ENCODE measurements at regions not wholly inside any gene's neighbourhood (a gene's known extent, or its start where the extent isn't known, plus 50 kb on each side); places are given as distances from the start of the nearest gene placed in this dataset.

- TF ChIP-seq POLR2A (IDR thresholded peaks at IDR 0.05; ENCODE audit: low read length) (no peak), GATA1 (IDR thresholded peaks at IDR 0.05; ENCODE audit: low read depth, low read length) (no peak)
- no peak for DNase-seq
Observed at GRCh38 chr5:125293726-125294125, 547.3 kb upstream of the ZNF608 start.

DNA sequence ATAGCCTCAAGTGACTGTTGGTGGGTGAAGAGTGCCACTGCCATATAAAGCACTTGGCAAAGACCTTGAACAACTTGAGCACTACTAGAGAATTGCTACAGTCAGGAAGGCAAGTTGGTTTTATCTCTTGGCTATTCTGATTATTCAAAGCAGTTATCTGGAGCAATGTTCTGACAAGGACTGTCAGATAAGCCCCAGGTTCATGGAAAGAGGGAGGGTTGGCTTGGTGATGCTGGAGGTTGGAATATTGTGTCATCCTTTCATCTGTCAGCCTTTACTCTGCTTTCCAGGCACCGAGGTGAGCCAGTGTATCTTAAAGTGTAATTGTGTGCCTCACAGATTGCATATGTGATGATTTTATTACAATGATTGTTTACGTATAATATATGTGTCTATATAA is 548.4 kb upstream of the ZNF608 start:
- TF ChIP-seq GATA1 (IDR thresholded peaks at IDR 0.05; ENCODE audit: low read depth, low read length) (no peak), POLR2A (IDR thresholded peaks at IDR 0.05; ENCODE audit: low read length) (no peak)
- DNase-seq: no peak

- TF ChIP-seq POLR2A (IDR thresholded peaks at IDR 0.05; ENCODE audit: low read length) (no peak), GATA1 (IDR thresholded peaks at IDR 0.05; ENCODE audit: low read depth, low read length) (no peak)
- no peak for DNase-seq
Observed at GRCh38 chr5:125295405-125295872, 549.0 kb upstream of the ZNF608 start.

GRCh38 chr5:125298258-125298657 is 551.8 kb upstream of the ZNF608 start:
- no peak for TF ChIP-seq POLR2A (IDR thresholded peaks at IDR 0.05; ENCODE audit: low read length)
- no peak for TF ChIP-seq GATA1 (IDR thresholded peaks at IDR 0.05; ENCODE audit: low read depth, low read length)
- no peak for DNase-seq

DNA sequence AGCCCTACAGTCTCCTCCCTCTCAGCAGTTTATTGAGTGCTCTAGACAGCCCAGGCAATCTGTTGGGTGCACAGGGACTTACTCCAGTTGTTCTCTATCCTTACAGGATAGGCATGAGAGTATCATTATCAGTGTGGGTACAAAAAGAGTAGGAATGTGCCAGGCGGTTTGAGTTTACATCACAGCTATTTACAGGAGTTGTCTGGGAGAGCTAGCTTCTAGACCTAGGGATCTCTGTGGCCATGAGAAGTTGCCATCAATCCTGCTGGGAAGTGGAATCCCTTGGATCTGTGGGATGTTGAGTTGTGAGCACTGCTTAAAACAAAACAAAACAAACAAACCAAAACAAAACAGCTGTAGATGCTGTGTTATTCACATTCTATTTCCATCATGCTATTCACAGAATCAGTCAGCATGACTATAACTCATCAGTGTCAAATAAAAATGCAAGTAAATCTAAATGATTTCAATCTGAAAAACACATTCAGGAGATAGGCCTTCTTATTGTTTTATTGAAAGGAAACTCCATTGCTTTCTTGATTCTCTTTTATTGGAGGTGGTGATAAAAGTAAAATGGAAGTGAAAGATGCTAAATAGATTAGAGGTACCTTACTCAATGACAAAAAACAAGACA is 552.4 kb upstream of the ZNF608 start:
- TF ChIP-seq POLR2A (IDR thresholded peaks at IDR 0.05; ENCODE audit: low read length) (no peak), GATA1 (IDR thresholded peaks at IDR 0.05; ENCODE audit: low read depth, low read length) (no peak)
- no peak for DNase-seq

- no peak for TF ChIP-seq GATA1 (IDR thresholded peaks at IDR 0.05; ENCODE audit: low read depth, low read length)
- no peak for DNase-seq
Observed at GRCh38 chr5:125301711-125302110, 555.3 kb upstream of the ZNF608 start.

- no peak for DNase-seq
- no peak for TF ChIP-seq GATA1 (IDR thresholded peaks at IDR 0.05; ENCODE audit: low read depth, low read length)
- no peak for TF ChIP-seq POLR2A (IDR thresholded peaks at IDR 0.05; ENCODE audit: low read length)
Observed at GRCh38 chr5:125302577-125302976, 556.1 kb upstream of the ZNF608 start.

- no peak for TF ChIP-seq GATA1 (IDR thresholded peaks at IDR 0.05; ENCODE audit: low read depth, low read length)
- TF ChIP-seq POLR2A (IDR thresholded peaks at IDR 0.05; ENCODE audit: low read length): no peak
- DNase-seq: no peak
Observed at GRCh38 chr5:125306741-125307140, 560.3 kb upstream of the ZNF608 start.

- no peak for DNase-seq
- TF ChIP-seq GATA1 (IDR thresholded peaks at IDR 0.05; ENCODE audit: low read depth, low read length) (no peak), POLR2A (IDR thresholded peaks at IDR 0.05; ENCODE audit: low read length) (no peak)
Observed at GRCh38 chr5:125310749-125311148, 564.3 kb upstream of the ZNF608 start.

DNA sequence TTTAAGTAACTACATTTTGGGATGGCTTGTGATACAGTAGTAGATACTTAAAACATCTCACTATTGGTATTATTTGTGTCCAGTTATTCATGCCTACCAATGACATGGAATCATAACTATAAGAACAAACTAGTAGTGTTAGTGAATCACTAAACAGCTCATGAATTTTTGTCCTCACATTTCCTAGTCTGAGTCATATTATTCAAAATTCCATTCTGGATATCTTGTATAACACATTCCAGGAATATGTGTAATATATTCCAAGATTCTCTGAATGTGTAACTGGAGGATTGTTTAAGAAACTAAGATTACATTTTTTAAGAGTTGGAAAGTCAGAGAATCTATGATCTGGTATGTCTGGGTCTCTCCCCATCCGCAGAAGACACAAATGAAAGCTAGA is 565.3 kb upstream of the ZNF608 start:
- DNase-seq: no peak
- TF ChIP-seq GATA1 (IDR thresholded peaks at IDR 0.05; ENCODE audit: low read depth, low read length) (no peak), POLR2A (IDR thresholded peaks at IDR 0.05; ENCODE audit: low read length) (no peak)

DNA sequence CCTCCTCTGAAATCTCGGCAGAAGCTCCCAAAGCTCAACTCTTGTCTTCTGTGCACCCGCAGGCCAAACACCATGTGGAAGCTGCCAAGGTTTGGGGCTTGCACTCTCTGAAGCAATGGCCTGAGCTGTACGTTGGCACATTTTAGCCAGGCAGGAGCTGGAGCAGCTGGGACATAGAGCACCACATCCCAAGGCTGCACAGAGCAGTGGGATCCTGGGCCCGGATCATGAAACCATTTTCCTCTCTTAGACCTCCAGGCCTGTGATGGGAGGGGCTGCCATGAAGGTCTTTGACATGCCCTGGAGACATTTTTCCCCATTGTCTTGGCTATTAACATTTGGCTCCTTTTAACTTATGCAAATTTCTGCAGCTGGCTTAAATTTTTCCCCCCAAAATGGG is 567.1 kb upstream of the ZNF608 start:
- TF ChIP-seq GATA1 (IDR thresholded peaks at IDR 0.05; ENCODE audit: low read depth, low read length): no peak
- TF ChIP-seq POLR2A (IDR thresholded peaks at IDR 0.05; ENCODE audit: low read length): no peak
- no peak for DNase-seq

- DNase-seq: no peak
- TF ChIP-seq POLR2A (IDR thresholded peaks at IDR 0.05; ENCODE audit: low read length) (no peak), GATA1 (IDR thresholded peaks at IDR 0.05; ENCODE audit: low read depth, low read length) (no peak)
Observed at GRCh38 chr5:125315306-125315705, 568.9 kb upstream of the ZNF608 start.

DNA sequence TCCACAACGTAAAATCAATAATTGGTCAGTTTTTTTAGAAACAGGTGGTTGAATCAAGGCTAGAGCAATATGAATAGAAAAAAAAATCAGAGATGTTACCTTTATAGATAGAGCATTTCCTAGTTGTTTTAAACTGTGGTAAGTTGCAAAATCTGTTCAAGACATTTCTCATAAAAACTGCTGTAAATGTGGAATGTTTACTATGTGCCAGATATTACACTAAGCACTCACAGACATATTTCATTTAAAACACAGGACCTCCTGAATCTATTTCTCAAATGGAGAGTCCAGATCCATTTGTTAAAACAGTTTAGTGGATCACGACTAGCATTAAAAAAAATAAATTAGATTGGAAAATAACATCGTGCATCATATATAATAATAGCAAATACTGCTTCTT is 570.0 kb upstream of the ZNF608 start:
- no peak for DNase-seq
- TF ChIP-seq GATA1 (IDR thresholded peaks at IDR 0.05; ENCODE audit: low read depth, low read length) (no peak), POLR2A (IDR thresholded peaks at IDR 0.05; ENCODE audit: low read length) (no peak)

- no peak for DNase-seq
Observed at GRCh38 chr5:125316915-125317535, 570.6 kb upstream of the ZNF608 start.

DNA sequence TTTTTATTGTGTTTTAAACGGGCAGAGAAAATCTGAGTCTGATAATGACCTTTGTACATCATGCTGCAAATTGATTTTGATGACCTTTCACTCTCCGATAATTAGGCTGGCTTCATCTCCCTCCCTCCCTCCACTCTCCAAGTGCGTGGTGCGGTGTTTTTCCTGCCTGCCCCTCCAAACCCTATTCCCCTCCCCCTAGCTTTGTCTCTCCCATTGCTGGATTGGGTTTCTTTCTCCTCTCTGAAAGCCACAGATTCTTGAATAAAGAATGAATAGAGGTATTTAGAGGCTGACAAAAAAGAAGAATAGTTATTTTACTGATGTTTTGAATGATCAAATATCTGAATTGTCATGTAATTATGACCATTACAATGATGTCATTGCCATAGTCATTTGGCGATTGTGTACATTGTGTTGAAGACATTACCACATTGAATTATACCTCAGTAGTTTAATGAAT is 571.1 kb upstream of the ZNF608 start:
- no peak for TF ChIP-seq POLR2A (IDR thresholded peaks at IDR 0.05; ENCODE audit: low read length)
- no peak for TF ChIP-seq GATA1 (IDR thresholded peaks at IDR 0.05; ENCODE audit: low read depth, low read length)
- no peak for DNase-seq

More at GRCh38 chr5:125316915-125317535, 570.6 kb upstream of the ZNF608 start:
- no peak for TF ChIP-seq POLR2A (IDR thresholded peaks at IDR 0.05; ENCODE audit: low read length)
- TF ChIP-seq GATA1 (IDR thresholded peaks at IDR 0.05; ENCODE audit: low read depth, low read length): no peak

All from erythroblast (primary cell).